Ovary (tissue), 3 donors: ENCODE measurements at regions not wholly inside any gene's neighbourhood (a gene's known extent, or its start where the extent isn't known, plus 50 kb on each side); places are given as distances from the start of the nearest gene placed in this dataset.

Source experiments
- POLR2A ChIP-seq: fragments of 450-650 bp; IDR thresholded peaks from one replicate; pipeline ENCODE4 v1.6.1; 2017; ENCODE audit warnings: antibody characterized with exemption, mild to moderate bottlenecking, moderate library complexity
- TF ChIP-seq, protein P1 (sequence below), 3 donors: fragments of 450-650 bp in 2 of 3; fragments of 200-600 bp in 1 of 3; IDR thresholded peaks; one replicate each; pipeline versions ENCODE4 v1.5.1 to v1.8.0; 2016 to 2022; ENCODE audit warnings: antibody characterized with exemption in 3 of 3, mild to moderate bottlenecking in 1 of 3
- donor health status: DM: no; HTN: no; CAD: no.

DNA sequence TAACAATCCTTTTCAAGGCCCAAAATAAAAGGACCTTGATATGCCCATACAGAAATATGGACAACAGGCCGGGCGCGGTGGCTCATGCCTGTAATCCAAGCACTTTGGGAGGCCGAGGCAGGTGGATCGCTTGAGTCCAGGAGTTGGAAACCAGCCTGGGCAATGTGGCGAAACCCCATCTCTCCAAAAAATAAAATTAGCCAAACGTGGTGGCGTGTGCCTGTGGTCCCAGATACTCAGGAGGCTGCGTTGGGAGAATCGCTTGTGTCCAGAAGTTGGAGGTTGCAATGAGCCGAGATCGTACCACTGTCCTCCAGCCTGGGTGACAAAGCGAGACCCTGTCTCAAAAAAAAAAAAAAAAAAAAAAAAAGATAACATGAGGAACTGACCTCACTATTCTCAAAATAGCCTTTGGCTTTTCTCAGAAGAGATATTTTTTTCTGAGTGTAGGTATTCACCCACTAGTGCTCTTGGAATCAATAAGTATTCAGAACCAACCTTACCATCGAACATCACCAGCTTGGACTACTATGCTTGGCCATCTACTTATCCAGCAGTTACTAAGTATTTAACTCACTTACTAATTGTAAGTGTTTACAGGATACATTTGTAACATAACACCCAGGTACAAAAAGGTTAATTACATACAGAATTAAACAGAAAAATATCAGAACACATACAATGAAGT lies 99.2 kb downstream of the OR2B2 start:
- TF ChIP-seq POLR2A: no peak
- TF ChIP-seq, protein P1, sequence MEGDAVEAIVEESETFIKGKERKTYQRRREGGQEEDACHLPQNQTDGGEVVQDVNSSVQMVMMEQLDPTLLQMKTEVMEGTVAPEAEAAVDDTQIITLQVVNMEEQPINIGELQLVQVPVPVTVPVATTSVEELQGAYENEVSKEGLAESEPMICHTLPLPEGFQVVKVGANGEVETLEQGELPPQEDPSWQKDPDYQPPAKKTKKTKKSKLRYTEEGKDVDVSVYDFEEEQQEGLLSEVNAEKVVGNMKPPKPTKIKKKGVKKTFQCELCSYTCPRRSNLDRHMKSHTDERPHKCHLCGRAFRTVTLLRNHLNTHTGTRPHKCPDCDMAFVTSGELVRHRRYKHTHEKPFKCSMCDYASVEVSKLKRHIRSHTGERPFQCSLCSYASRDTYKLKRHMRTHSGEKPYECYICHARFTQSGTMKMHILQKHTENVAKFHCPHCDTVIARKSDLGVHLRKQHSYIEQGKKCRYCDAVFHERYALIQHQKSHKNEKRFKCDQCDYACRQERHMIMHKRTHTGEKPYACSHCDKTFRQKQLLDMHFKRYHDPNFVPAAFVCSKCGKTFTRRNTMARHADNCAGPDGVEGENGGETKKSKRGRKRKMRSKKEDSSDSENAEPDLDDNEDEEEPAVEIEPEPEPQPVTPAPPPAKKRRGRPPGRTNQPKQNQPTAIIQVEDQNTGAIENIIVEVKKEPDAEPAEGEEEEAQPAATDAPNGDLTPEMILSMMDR (IDR thresholded peaks at IDR 0.05): no peak
